ENCODE measurements at regions not wholly inside any gene's neighbourhood (a gene's known extent, or its start where the extent isn't known, plus 50 kb on each side); places are given as distances from the start of the nearest gene placed in this dataset.

- TF ChIP-seq BCL11A (tag by site-specific recombination; IDR thresholded peaks at IDR 0.05; ENCODE audit: low read depth) (no peak), CTCF (tag by site-specific recombination; IDR thresholded peaks at IDR 0.05) (no peak), ELK4 (IDR thresholded peaks at IDR 0.05; ENCODE audit: borderline replicate concordance, low read depth, low read length) (no peak), ZNF768 (tag by site-specific recombination; IDR thresholded peaks at IDR 0.05) (no peak), YY1 (tag by site-specific recombination; IDR thresholded peaks at IDR 0.05) (no peak)
These were observed 74.6 kb downstream of the TMEM100 start for GRCh38 chr17:55648086-55648485.

All from HEK293 (cell line).